Ishikawa (cell line): ENCODE measurements at regions not wholly inside any gene's neighbourhood (a gene's known extent, or its start where the extent isn't known, plus 50 kb on each side); places are given as distances from the start of the nearest gene placed in this dataset.

Experiments
- CEBPB ChIP-seq: IDR thresholded peaks from 2 replicates; pipeline ENCODE4 v1.6.1; 2012
- CREB1 ChIP-seq: IDR thresholded peaks from 2 replicates; pipeline ENCODE4 v1.6.1; 2012; ENCODE audit warnings: low read depth
- EGR1 ChIP-seq: IDR thresholded peaks from 2 replicates; pipeline ENCODE4 v1.6.1; 2012
- EP300 ChIP-seq: IDR thresholded peaks from 2 replicates; pipeline ENCODE4 v1.6.1; 2012; ENCODE audit warnings: borderline replicate concordance
- FOXM1 ChIP-seq: IDR thresholded peaks from 2 replicates; pipeline ENCODE4 v1.6.1; 2012; ENCODE audit warnings: low read depth, borderline replicate concordance
- MAX ChIP-seq: IDR thresholded peaks from 2 replicates; pipeline ENCODE4 v1.6.1; 2012
- NFIC ChIP-seq: IDR thresholded peaks from 2 replicates; pipeline ENCODE4 v1.6.1; 2012
- RAD21 ChIP-seq: IDR thresholded peaks from 2 replicates; pipeline ENCODE4 v1.6.1; 2012; ENCODE audit warnings: low read depth
- REST ChIP-seq: IDR thresholded peaks from 2 replicates; pipeline ENCODE4 v1.6.1; 2012; ENCODE audit warnings: low read depth, mild to moderate bottlenecking
- TAF1 ChIP-seq: IDR thresholded peaks from 2 replicates; pipeline ENCODE4 v1.6.1; 2012; ENCODE audit warnings: low read depth, mild to moderate bottlenecking
- TCF12 ChIP-seq: IDR thresholded peaks from 2 replicates; pipeline ENCODE4 v1.6.1; 2012; ENCODE audit warnings: low read depth
- TEAD4 ChIP-seq: IDR thresholded peaks from 2 replicates; pipeline ENCODE4 v1.6.1; 2012
- USF1 ChIP-seq: IDR thresholded peaks from 2 replicates; pipeline ENCODE4 v1.6.1; 2012
- YY1 ChIP-seq: IDR thresholded peaks from 2 replicates; pipeline ENCODE4 v1.6.1; 2012; ENCODE audit warnings: low read depth
- ZBTB7A ChIP-seq: IDR thresholded peaks from 2 replicates; pipeline ENCODE4 v1.6.1; 2012; ENCODE audit warnings: low read depth

GRCh38 chr11:134660416-134660815 is 248.4 kb upstream of the B3GAT1 start:
- TF ChIP-seq TCF12 (no peak), EP300 (no peak), RAD21 (no peak)

- TF ChIP-seq ZBTB7A: no peak
- no peak for TF ChIP-seq REST
- TF ChIP-seq FOXM1: no peak
- no peak for TF ChIP-seq YY1
- TF ChIP-seq RAD21: no peak
- TF ChIP-seq MAX: no peak
- no peak for TF ChIP-seq EGR1
- TF ChIP-seq TCF12: no peak
- no peak for TF ChIP-seq USF1
- TF ChIP-seq NFIC: no peak
- TF ChIP-seq CEBPB: no peak
- TF ChIP-seq EP300: no peak
- TF ChIP-seq TEAD4: no peak
- no peak for TF ChIP-seq CREB1
- TF ChIP-seq TAF1: no peak
Measured at GRCh38 chr11:134659882-134660281, 247.8 kb upstream of the B3GAT1 start.

DNA sequence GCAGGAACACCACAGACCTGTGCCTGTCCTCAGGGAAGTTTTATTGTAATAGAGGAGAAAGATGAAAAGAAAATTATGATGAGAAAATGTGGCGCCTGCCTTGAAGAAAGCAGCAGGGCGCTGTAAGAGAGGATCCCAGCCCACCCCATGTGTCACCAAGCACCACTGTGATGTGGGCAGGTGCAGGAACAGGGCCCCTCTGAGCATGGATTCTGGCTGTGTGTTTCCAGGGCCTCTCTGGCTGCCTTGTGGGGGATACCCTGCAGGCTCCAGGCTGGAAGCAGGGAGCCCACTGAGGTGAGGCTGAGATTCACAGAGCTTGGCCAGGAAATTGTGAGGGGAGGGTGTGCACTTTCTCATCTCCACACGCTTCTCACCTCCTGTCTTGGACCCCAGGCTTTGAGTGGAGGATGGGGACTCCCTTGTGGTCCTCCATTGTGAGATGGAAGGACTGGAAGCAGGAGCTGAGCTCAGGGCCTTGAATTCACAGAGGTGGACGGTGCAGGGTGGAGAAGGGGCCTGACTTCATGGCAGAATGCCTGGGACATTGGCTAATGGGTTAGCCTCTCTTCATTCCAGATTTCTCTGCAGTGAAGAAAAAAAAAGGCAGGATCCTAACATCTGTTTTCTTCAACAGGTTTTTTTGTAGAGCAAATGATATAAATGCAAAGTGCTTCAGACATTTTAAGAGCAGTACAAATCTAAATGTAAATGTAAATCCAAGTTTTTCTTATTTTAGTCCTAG is 246.6 kb upstream of the B3GAT1 start:
- no peak for TF ChIP-seq EP300
- no peak for TF ChIP-seq CEBPB
- no peak for TF ChIP-seq CREB1
- no peak for TF ChIP-seq TCF12
- no peak for TF ChIP-seq MAX
- no peak for TF ChIP-seq TAF1
- no peak for TF ChIP-seq REST
- no peak for TF ChIP-seq TEAD4
- no peak for TF ChIP-seq YY1
- TF ChIP-seq USF1: no peak

- TF ChIP-seq RAD21 (no peak), USF1 (no peak)
Measured at GRCh38 chr11:134657631-134658030, 245.6 kb upstream of the B3GAT1 start.

DNA sequence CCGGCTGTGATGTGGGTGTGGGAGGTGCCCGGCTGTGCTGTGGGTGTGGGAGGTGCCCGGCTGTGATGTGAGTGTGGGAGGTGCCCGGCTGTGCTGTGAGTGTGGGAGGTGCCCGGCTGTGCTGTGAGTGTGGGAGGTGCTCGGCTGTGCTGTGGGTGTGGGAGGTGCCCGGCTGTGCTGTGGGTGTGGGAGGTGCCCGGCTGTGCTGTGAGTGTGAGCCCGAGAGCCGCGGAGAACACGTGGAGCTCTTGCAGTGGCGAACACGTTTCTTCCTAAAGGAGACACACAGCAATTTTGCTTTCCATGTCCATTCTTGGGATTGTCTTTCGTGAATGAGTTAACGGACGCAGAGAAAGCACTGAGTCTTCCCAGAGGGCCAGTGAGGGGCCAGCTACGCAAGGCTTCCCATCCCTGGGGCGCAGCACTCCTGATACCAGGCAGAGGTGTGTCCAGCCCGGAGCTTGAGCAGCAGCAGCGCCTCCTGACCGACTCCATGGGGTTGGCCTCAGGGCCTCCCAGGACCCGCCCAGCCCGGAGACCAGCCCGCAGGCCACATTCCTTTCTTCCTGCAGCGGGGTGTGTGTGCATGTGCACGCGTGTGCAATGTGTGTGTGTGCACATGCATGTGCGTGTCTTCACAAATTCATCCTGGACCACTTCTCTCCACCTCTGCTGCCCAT is 245.0 kb upstream of the B3GAT1 start:
- TF ChIP-seq RAD21: no peak
- no peak for TF ChIP-seq USF1
- no peak for TF ChIP-seq CREB1
- no peak for TF ChIP-seq EP300
- TF ChIP-seq CEBPB: no peak
- no peak for TF ChIP-seq EGR1
- no peak for TF ChIP-seq TEAD4
- no peak for TF ChIP-seq YY1
- TF ChIP-seq ZBTB7A: no peak
- TF ChIP-seq MAX: no peak
- TF ChIP-seq TCF12: no peak
- no peak for TF ChIP-seq FOXM1
- no peak for TF ChIP-seq NFIC
- TF ChIP-seq REST: no peak
- TF ChIP-seq TAF1: no peak
